Mesothelial cell of epicardium (in vitro differentiated cells): ENCODE measurements at regions not wholly inside any gene's neighbourhood (a gene's known extent, or its start where the extent isn't known, plus 50 kb on each side); places are given as distances from the start of the nearest gene placed in this dataset.
A peak's percentile ranks its signal among the peaks of the same experiment; 100 is the strongest.

Source experiments
- DNase-seq, 2 experiments: peaks; one replicate each; pipeline ENCODE4 v3.0.0; 2021; ENCODE audit warnings: low spot score in 2 of 2; ENCODE audit not compliant: unreplicated experiment in 2 of 2
- H3K27ac Mint-ChIP-seq: 2 replicates; pipeline ENCODE4 v1.8.0; 2021; ENCODE audit warnings: mixed read lengths
- H3K27me3 Mint-ChIP-seq: 2 replicates; pipeline ENCODE4 v1.8.0; 2021; ENCODE audit warnings: low read depth, mixed read lengths
- H3K36me3 Mint-ChIP-seq: 2 replicates; pipeline ENCODE4 v1.8.0; 2021; ENCODE audit warnings: mixed read lengths
- H3K4me1 Mint-ChIP-seq: 2 replicates; pipeline ENCODE4 v1.8.0; 2021; ENCODE audit warnings: mixed read lengths
- H3K4me3 Mint-ChIP-seq: 2 replicates; pipeline ENCODE4 v1.8.0; 2021; ENCODE audit warnings: mild to moderate bottlenecking, moderate library complexity, mixed read lengths
- H3K9me3 Mint-ChIP-seq: 2 replicates; pipeline ENCODE4 v1.8.0; 2021; ENCODE audit warnings: mixed read lengths
- CTCF ChIP-seq: fragments of 200-600 bp; sonication (generic); IDR thresholded peaks from one replicate; pipeline ENCODE4 v1.5.0; 2021; ENCODE audit warnings: antibody characterized with exemption; ENCODE audit not compliant: unreplicated experiment

GRCh38 chr9:126114409-126114760 is 212.2 kb upstream of the MVB12B start:
- H3K4me3 Mint-ChIP-seq: no peak overlapping the region

GRCh38 chr9:126114850-126115460 is 211.7 kb upstream of the MVB12B start:
- no peaks in the 10 kb centered on the region for H3K36me3 Mint-ChIP-seq
- no peaks in the 10 kb centered on the region for H3K4me1 Mint-ChIP-seq
- no peak overlapping the region for H3K4me3 Mint-ChIP-seq
- H3K27me3 Mint-ChIP-seq: peaks cover 71% of the 10 kb centered on the region
- H3K27ac Mint-ChIP-seq: no peak overlapping the region
- no peaks in the 10 kb centered on the region for H3K9me3 Mint-ChIP-seq
- DNase-seq: peak in 1 of 2 experiments; percentile 7
- no peak for TF ChIP-seq CTCF

More at GRCh38 chr9:126114409-126114760, 212.2 kb upstream of the MVB12B start:
- no peaks in the 10 kb centered on the region for H3K9me3 Mint-ChIP-seq
- DNase-seq: peak in 1 of 2 experiments; percentile 32
- H3K4me1 Mint-ChIP-seq: no peaks in the 10 kb centered on the region
- no peak overlapping the region for H3K27ac Mint-ChIP-seq
- no peak for TF ChIP-seq CTCF
- peaks cover 75% of the 10 kb centered on the region for H3K27me3 Mint-ChIP-seq
- H3K36me3 Mint-ChIP-seq: no peaks in the 10 kb centered on the region

GRCh38 chr9:126116351-126117157 is 210.1 kb upstream of the MVB12B start:
- Mint-ChIP-seq H3K4me3 (no peak overlapping the region), H3K9me3 (no peaks in the 10 kb centered on the region), H3K27me3 (peaks cover 67% of the 10 kb centered on the region), H3K36me3 (no peaks in the 10 kb centered on the region), H3K27ac (no peak overlapping the region), H3K4me1 (no peaks in the 10 kb centered on the region)
- DNase-seq: peak in 1 of 2 experiments; percentile 16
- no peak for TF ChIP-seq CTCF

- DNase-seq: no peak
- Mint-ChIP-seq H3K4me3 (no peak overlapping the region), H3K27ac (no peak overlapping the region), H3K4me1 (no peaks in the 10 kb centered on the region), H3K9me3 (no peaks in the 10 kb centered on the region), H3K36me3 (no peaks in the 10 kb centered on the region), H3K27me3 (peaks cover 65% of the 10 kb centered on the region)
- TF ChIP-seq CTCF: no peak
Measured at GRCh38 chr9:126117158-126117425, 209.5 kb upstream of the MVB12B start.

- Mint-ChIP-seq H3K36me3 (no peaks in the 10 kb centered on the region), H3K4me3 (no peak overlapping the region), H3K4me1 (no peaks in the 10 kb centered on the region), H3K27ac (no peak overlapping the region), H3K9me3 (no peaks in the 10 kb centered on the region), H3K27me3 (peaks cover 65% of the 10 kb centered on the region)
- peak in 1 of 2 experiments; percentile 28 for DNase-seq
- TF ChIP-seq CTCF: no peak
Measured at GRCh38 chr9:126117631-126118030, 209.0 kb upstream of the MVB12B start.
